KMS-11 (cell line): ENCODE measurements at regions not wholly inside any gene's neighbourhood (a gene's known extent, or its start where the extent isn't known, plus 50 kb on each side); places are given as distances from the start of the nearest gene placed in this dataset.

Experiments
- H2AFZ ChIP-seq: fragments of 200-600 bp; sonication (generic); 2 replicates; pipeline ENCODE4 v1.6.1; 2016; ENCODE audit warnings: antibody characterized with exemption, mixed run types, low read depth
- H3K27ac ChIP-seq: fragments of 200-600 bp; sonication (generic); 2 replicates; pipeline ENCODE4 v1.6.1; 2016; ENCODE audit warnings: mild to moderate bottlenecking, mixed run types
- H3K27me3 ChIP-seq: fragments of 200-600 bp; sonication (generic); 2 replicates; pipeline ENCODE4 v1.6.1; 2017; ENCODE audit warnings: mild to moderate bottlenecking, low read depth, mixed run types, moderate library complexity; ENCODE audit not compliant: insufficient read depth
- H3K36me3 ChIP-seq: fragments of 200-600 bp; sonication (generic); 2 replicates; pipeline ENCODE4 v1.6.1; 2017; ENCODE audit warnings: mild to moderate bottlenecking, mixed run types; ENCODE audit not compliant: insufficient read depth
- H3K4me1 ChIP-seq: fragments of 200-600 bp; sonication (generic); 2 replicates; pipeline ENCODE4 v1.6.1; 2016; ENCODE audit warnings: mild to moderate bottlenecking, low read depth, mixed run types; ENCODE audit not compliant: poor library complexity, severe bottlenecking
- H3K4me2 ChIP-seq: fragments of 200-600 bp; sonication (generic); 2 replicates; pipeline ENCODE4 v1.7.0; 2016; ENCODE audit warnings: mild to moderate bottlenecking, mixed run types
- H3K4me3 ChIP-seq: fragments of 200-600 bp; sonication (generic); IDR thresholded peaks from 2 replicates; pipeline ENCODE4 v1.6.1; 2017; ENCODE audit warnings: low read depth, low read length, mixed read lengths; ENCODE audit not compliant: insufficient read depth
- H3K79me2 ChIP-seq: fragments of 200-600 bp; sonication (generic); 2 replicates; pipeline ENCODE4 v1.6.1; 2016; ENCODE audit warnings: low read depth, mixed run types; ENCODE audit not compliant: insufficient read depth
- H3K9ac ChIP-seq: fragments of 200-600 bp; sonication (generic); 2 replicates; pipeline ENCODE4 v1.6.1; 2016; ENCODE audit warnings: mild to moderate bottlenecking, mixed run types
- H4K20me1 ChIP-seq: fragments of 200-600 bp; sonication (generic); 2 replicates; pipeline ENCODE4 v1.6.1; 2016; ENCODE audit warnings: mild to moderate bottlenecking, mixed run types; ENCODE audit not compliant: insufficient read depth
- TF ChIP-seq, protein P1 (sequence below): fragments of 200-600 bp; sonication (generic); conservative IDR thresholded peaks from 2 replicates; pipeline ENCODE4 v1.6.1; 2017; ENCODE audit warnings: low read depth, mild to moderate bottlenecking, antibody characterized with exemption, low read length, moderate library complexity, mixed read lengths

DNA sequence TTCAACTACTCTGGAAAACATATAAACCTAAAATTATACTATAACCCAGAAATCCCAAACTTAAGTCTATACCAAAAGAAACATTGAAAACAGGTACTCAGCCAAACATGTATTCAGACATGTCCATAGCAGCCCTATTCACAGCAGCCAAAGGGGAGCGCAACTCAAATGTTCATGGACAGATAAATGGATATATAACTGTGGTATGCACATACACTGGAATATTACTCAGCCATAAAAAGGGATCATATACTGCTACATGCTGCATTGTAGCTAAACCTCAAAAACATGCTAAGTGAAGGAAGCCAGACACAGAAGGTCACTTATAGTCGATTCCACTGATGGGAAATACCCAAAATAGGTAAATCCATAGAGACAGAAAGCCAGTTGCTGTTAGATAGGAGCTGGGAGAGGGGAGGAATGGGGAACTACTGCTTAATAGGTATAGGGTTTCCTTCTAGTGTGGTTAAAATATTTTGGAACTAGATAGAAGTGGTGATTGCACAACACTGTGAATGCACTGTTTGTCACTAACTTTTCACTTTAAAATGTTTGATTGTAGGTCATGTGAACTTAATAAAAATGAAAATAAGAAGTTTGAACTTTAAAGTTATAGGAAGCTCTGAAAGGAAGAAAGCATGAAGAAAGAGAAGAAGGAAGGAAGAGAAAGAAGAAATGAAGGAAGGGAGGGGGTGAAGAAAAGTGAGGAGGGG, 812.3 kb downstream of the CDH11 start:
- no peak overlapping the region for H3K9ac ChIP-seq
- TF ChIP-seq, protein P1, sequence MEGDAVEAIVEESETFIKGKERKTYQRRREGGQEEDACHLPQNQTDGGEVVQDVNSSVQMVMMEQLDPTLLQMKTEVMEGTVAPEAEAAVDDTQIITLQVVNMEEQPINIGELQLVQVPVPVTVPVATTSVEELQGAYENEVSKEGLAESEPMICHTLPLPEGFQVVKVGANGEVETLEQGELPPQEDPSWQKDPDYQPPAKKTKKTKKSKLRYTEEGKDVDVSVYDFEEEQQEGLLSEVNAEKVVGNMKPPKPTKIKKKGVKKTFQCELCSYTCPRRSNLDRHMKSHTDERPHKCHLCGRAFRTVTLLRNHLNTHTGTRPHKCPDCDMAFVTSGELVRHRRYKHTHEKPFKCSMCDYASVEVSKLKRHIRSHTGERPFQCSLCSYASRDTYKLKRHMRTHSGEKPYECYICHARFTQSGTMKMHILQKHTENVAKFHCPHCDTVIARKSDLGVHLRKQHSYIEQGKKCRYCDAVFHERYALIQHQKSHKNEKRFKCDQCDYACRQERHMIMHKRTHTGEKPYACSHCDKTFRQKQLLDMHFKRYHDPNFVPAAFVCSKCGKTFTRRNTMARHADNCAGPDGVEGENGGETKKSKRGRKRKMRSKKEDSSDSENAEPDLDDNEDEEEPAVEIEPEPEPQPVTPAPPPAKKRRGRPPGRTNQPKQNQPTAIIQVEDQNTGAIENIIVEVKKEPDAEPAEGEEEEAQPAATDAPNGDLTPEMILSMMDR = no peak
- H3K27ac ChIP-seq = no peak overlapping the region
- no peaks in the 10 kb centered on the region for H3K36me3 ChIP-seq
- H3K79me2 ChIP-seq = no peaks in the 10 kb centered on the region
- no peak overlapping the region for H3K4me2 ChIP-seq
- H4K20me1 ChIP-seq = no peaks in the 10 kb centered on the region
- H3K4me3 ChIP-seq = no peak overlapping the region
- no peaks in the 10 kb centered on the region for H3K4me1 ChIP-seq
- no peaks in the 10 kb centered on the region for H3K27me3 ChIP-seq
- no peak overlapping the region for H2AFZ ChIP-seq

DNA sequence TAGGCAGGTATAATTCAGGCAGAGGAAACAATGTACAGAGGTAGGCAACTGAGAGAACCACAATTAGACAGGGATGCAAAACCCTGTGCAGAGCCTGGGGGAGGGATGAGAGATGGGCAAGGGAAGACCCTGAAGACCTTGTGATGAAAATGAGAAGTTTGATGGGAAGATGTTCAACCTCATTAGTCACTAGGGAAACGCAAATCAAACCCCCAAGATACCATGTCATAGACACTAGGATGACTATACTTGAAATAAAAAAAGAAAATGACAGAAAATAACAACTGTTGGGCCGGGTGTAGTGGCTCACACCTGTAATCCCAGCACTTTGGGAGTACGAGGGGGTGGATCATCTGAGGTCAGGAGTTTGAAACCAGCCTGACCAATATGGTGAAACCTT, 813.1 kb downstream of the CDH11 start:
- Histone ChIP-seq H3K4me2 (no peak overlapping the region), H4K20me1 (no peaks in the 10 kb centered on the region), H3K27ac (no peak overlapping the region), H3K4me1 (no peaks in the 10 kb centered on the region), H3K4me3 (no peak overlapping the region), H3K79me2 (no peaks in the 10 kb centered on the region), H3K9ac (no peak overlapping the region), H3K27me3 (no peaks in the 10 kb centered on the region), H3K36me3 (no peaks in the 10 kb centered on the region), H2AFZ (no peak overlapping the region)
- TF ChIP-seq, protein P1 = no peak

DNA sequence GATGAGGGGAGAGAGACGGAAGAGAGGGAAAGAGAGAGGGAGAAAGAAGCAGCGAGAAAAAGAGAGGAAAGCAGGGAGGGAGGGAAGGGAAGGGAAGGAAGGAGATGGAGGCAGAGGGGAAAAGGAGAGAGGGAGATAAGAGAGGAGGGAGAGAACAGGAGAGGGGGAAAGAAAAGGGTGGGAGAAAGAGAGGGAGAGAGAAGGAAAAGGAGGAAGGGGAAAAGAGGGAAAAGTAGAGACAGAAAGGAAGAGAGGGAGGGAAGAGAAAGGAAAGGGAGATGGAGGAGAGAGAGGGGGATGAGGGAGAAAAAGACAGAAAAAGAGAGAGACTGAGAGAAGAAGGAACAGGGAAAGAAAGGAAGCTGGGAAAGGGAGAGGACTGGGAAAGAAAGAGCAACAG, 814.4 kb downstream of the CDH11 start:
- Histone ChIP-seq H2AFZ (no peak overlapping the region), H3K79me2 (no peaks in the 10 kb centered on the region), H4K20me1 (no peaks in the 10 kb centered on the region), H3K36me3 (no peaks in the 10 kb centered on the region), H3K9ac (no peak overlapping the region), H3K27me3 (no peaks in the 10 kb centered on the region), H3K4me2 (no peak overlapping the region), H3K27ac (no peak overlapping the region), H3K4me1 (no peaks in the 10 kb centered on the region), H3K4me3 (no peak overlapping the region)
- TF ChIP-seq, protein P1 = no peak

DNA sequence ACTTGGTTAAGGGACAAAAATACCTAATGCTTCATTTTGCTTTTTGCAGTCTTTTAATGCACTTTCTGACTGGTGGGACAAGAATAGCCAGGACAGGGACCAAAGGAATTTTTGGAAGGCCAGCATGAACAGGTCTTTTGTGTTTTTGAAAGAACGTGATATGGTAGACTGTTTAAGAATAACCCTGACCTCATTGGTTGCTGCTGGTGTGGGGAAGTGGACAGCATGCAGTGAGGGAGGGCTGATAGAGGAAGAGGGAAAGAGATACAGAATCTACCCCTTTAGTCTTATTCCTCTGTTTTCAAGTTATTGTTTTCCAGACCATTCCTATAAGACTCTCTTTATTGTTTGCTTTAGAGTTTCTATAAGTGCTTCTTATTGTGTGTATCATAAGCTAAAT, 816.2 kb downstream of the CDH11 start:
- no peak overlapping the region for H3K9ac ChIP-seq
- no peaks in the 10 kb centered on the region for H4K20me1 ChIP-seq
- no peaks in the 10 kb centered on the region for H3K79me2 ChIP-seq
- no peaks in the 10 kb centered on the region for H3K4me1 ChIP-seq
- TF ChIP-seq, protein P1 = no peak
- H3K27ac ChIP-seq = no peak overlapping the region
- no peak overlapping the region for H2AFZ ChIP-seq
- no peak overlapping the region for H3K4me2 ChIP-seq
- H3K4me3 ChIP-seq = no peak overlapping the region
- no peaks in the 10 kb centered on the region for H3K27me3 ChIP-seq
- no peaks in the 10 kb centered on the region for H3K36me3 ChIP-seq
